GM12878 (cell line): ENCODE measurements at regions not wholly inside any gene's neighbourhood (a gene's known extent, or its start where the extent isn't known, plus 50 kb on each side); places are given as distances from the start of the nearest gene placed in this dataset.

ENCODE experiments used
- CBX5 ChIP-seq: sonication (generic); IDR thresholded peaks from 2 replicates; pipeline ENCODE4 v1.6.1; 2016; ENCODE audit warnings: low read depth, moderate library complexity, mild to moderate bottlenecking, inconsistent platforms
- CHD2 ChIP-seq: IDR thresholded peaks from 2 replicates; pipeline ENCODE4 v1.6.1; 2011; ENCODE audit warnings: low read depth, low read length, improper control_type of control experiment, borderline replicate concordance
- NFYA ChIP-seq: IDR thresholded peaks from 2 replicates; pipeline ENCODE4 v1.6.1; 2011; ENCODE audit warnings: low read depth, mild to moderate bottlenecking, low read length, improper control_type of control experiment, borderline replicate concordance
- TF ChIP-seq, protein P1 (sequence below), 3 experiments: IDR thresholded peaks in 2 of 3; conservative IDR thresholded peaks in 1 of 3; 2 replicates each; pipeline ENCODE4 v1.5.1; 2011; ENCODE audit warnings: low read depth in 3 of 3, low read length in 3 of 3, mild to moderate bottlenecking in 3 of 3, control low read depth in 2 of 3, moderate library complexity in 2 of 3, inconsistent platforms in 1 of 3, mixed read lengths in 1 of 3; ENCODE audit not compliant: control insufficient read depth in 2 of 3, insufficient read depth in 1 of 3; ENCODE audit errors: extremely low read depth in 1 of 3

DNA sequence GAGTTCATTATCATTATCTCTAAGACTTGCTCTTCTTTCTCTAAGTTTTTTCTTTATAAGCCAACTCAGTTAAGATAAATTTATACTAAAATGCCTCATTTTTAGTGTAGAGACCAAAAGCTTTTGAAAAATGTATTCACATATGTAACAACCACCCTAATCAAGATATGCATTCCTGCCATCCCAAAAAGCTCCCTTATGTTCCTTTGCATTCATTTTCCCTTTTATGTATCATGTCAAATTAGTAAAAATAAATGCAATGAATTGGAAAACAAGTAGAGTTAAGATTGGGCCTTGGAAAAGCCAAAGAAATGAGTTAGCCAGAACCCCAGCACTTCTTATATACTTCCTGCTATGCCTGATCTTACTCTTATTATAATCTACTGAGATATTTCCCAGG lies 62.2 kb downstream of the NPY2R start:
- TF ChIP-seq, protein P1, sequence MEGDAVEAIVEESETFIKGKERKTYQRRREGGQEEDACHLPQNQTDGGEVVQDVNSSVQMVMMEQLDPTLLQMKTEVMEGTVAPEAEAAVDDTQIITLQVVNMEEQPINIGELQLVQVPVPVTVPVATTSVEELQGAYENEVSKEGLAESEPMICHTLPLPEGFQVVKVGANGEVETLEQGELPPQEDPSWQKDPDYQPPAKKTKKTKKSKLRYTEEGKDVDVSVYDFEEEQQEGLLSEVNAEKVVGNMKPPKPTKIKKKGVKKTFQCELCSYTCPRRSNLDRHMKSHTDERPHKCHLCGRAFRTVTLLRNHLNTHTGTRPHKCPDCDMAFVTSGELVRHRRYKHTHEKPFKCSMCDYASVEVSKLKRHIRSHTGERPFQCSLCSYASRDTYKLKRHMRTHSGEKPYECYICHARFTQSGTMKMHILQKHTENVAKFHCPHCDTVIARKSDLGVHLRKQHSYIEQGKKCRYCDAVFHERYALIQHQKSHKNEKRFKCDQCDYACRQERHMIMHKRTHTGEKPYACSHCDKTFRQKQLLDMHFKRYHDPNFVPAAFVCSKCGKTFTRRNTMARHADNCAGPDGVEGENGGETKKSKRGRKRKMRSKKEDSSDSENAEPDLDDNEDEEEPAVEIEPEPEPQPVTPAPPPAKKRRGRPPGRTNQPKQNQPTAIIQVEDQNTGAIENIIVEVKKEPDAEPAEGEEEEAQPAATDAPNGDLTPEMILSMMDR (IDR thresholded peaks at IDR 0.05 in 2 of 3, conservative IDR thresholded peaks at IDR 0.05 in 1 of 3; ENCODE audit: control insufficient read depth in 2 of 3, extremely low read depth in 1 of 3, insufficient read depth in 1 of 3, low read depth in 3 of 3, low read length in 3 of 3), result no peak
- no peak for TF ChIP-seq NFYA
- no peak for TF ChIP-seq CHD2
- no peak for TF ChIP-seq CBX5
